Caco-2 (cell line): ENCODE measurements at regions not wholly inside any gene's neighbourhood (a gene's known extent, or its start where the extent isn't known, plus 50 kb on each side); places are given as distances from the start of the nearest gene placed in this dataset.
A peak's percentile ranks its signal among the peaks of the same experiment; 100 is the strongest.
"Not testable (repeated sequence)": the region's sequence is repeated elsewhere in the genome, so short reads cannot be mapped to it uniquely, and the experiment has no call there.

Source experiments
- BruUV-seq: library from RNA; stranded (reverse); fragments of 400-500 nt; replicated peaks from 2 replicates; lab custom pipeline; 2021; lab: Mats Ljungman, UMichigan
- CTCF ChIA-PET: fragments of 300-600 bp; sonication (Branson Sonifier 250); formaldehyde crosslinking; loops from one replicate; lab custom pipeline; 2022; ENCODE audit warnings: antibody characterized with exemption; lab: Charles Lee
- POLR2A ChIA-PET: fragments of 300-600 bp; sonication (Branson Sonifier 250); formaldehyde crosslinking; loops from one replicate; lab custom pipeline; 2022; ENCODE audit warnings: antibody characterized with exemption; lab: Charles Lee
- DNase-seq, 2 experiments: peaks; one replicate each; pipeline versions ENCODE4 v3.0.0 to v3.0.0-alpha.2; 2020 to 2022
- H3K27me3 ChIP-seq: replicated peaks from 2 replicates; pipeline ENCODE4 v1.6.0; 2011; ENCODE audit warnings: low read length; ENCODE audit not compliant: control insufficient read depth, insufficient read depth
- H3K36me3 ChIP-seq: 2 replicates; pipeline ENCODE4 v1.5.1; 2011; ENCODE audit warnings: low read length; ENCODE audit not compliant: control insufficient read depth, insufficient read depth
- H3K4me1 ChIP-seq: fragments of 250-450 bp; sonication (Bioruptor Pico); 2 replicates; pipeline ENCODE4 v1.5.1; 2020; ENCODE audit warnings: mild to moderate bottlenecking
- H3K4me3 ChIP-seq: 2 replicates; pipeline ENCODE4 v1.5.1; 2011; ENCODE audit warnings: low read depth, mild to moderate bottlenecking, control low read depth, low read length
- H3K9me3 ChIP-seq: fragments of 250-450 bp; sonication (Bioruptor Pico); 2 replicates; pipeline ENCODE4 v1.5.1; 2020; ENCODE audit warnings: mild to moderate bottlenecking, moderate library complexity
- H3K27ac Mint-ChIP-seq: one replicate; pipeline ENCODE4 v1.8.0; 2022; ENCODE audit warnings: mixed read lengths; ENCODE audit not compliant: unreplicated experiment
- H3K27me3 Mint-ChIP-seq: one replicate; pipeline ENCODE4 v1.8.0; 2022; ENCODE audit warnings: mixed read lengths; ENCODE audit not compliant: insufficient read depth, unreplicated experiment
- H3K36me3 Mint-ChIP-seq: one replicate; pipeline ENCODE4 v1.8.0; 2022; ENCODE audit warnings: mild to moderate bottlenecking, mixed read lengths; ENCODE audit not compliant: insufficient read depth, unreplicated experiment
- H3K4me1 Mint-ChIP-seq: one replicate; pipeline ENCODE4 v1.8.0; 2022; ENCODE audit warnings: low read depth, mixed read lengths; ENCODE audit not compliant: unreplicated experiment
- H3K4me3 Mint-ChIP-seq: one replicate; pipeline ENCODE4 v1.8.0; 2022; ENCODE audit warnings: mild to moderate bottlenecking, moderate library complexity, mixed read lengths; ENCODE audit not compliant: unreplicated experiment
- H3K9me3 Mint-ChIP-seq: one replicate; pipeline ENCODE4 v1.8.0; 2022; ENCODE audit warnings: mixed read lengths; ENCODE audit not compliant: unreplicated experiment
- intact Hi-C: fragments of 100-400 bp; cut with micrococcal nuclease; formaldehyde crosslinking; loops from one replicate; pipeline ENCODE4 v1.10.0; 2022; ENCODE audit not compliant: unreplicated experiment
- TF ChIP-seq, protein P1 (sequence below), 2 experiments: fragments of 200-600 bp in 1 of 2; IDR thresholded peaks; 1 replicate in 1 of 2; 2 replicates in 1 of 2; pipeline versions ENCODE4 v1.5.1 to v1.8.0; 2011 to 2022; ENCODE audit warnings: antibody characterized with exemption in 1 of 2, control low read depth in 1 of 2, inconsistent platforms in 1 of 2, low read depth in 1 of 2, low read length in 1 of 2, mild to moderate bottlenecking in 1 of 2, moderate library complexity in 1 of 2; ENCODE audit not compliant: insufficient read depth in 1 of 2, severe bottlenecking in 1 of 2, unreplicated experiment in 1 of 2

DNA sequence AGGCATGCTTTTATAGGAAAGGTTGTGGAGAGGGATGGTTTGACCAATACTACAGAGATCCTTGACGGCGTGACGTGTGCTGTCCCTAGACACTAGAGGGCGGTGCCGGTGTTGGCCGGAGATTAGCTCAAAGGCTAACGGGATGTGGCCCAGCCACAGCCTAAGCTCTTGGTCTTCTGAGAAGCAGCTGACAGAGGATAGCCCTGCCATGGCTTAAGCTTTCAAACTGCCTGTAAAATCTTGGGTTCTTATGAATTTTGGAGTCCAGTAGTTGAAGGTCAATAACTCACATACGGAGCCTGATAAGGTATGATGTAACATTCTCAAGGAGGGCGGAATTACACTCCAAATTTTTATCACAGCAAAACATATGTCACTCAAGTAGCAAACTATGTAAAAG is 515.7 kb upstream of the ATXN7L3B start:
- intact Hi-C loops, result loop anchor here (1.0 to 5.0 kb wide), 7 partner anchors 21 to 390 kb away; no protein-coding TSS in a partner anchor
- ChIA-PET CTCF (interaction anchor here (0.6 to 2.0 kb wide), 7 partner anchors 18 to 394 kb away, joined by 3 to 14 read pairs (median 5); no protein-coding TSS in a partner anchor), POLR2A (no interaction called here)
- H3K36me3 ChIP-seq, result no peaks in the 10 kb centered on the region
- Mint-ChIP-seq H3K4me1 (no peaks in the 10 kb centered on the region), H3K9me3 (no peaks in the 10 kb centered on the region), H3K27ac (no peak overlapping the region), H3K27me3 (no peaks in the 10 kb centered on the region), H3K36me3 (no peaks in the 10 kb centered on the region), H3K4me3 (no peak overlapping the region)
- no TSS peak for BruUV-seq
- no peak overlapping the region for H3K4me3 ChIP-seq
- peak; percentile 80 to 82 for DNase-seq
- 0 out of 2 replicates have a peak, but pooled peaks cover 3% of the 10 kb centered on the region for H3K4me1 ChIP-seq
- no peaks in the 10 kb centered on the region for H3K27me3 ChIP-seq
- TF ChIP-seq, protein P1, sequence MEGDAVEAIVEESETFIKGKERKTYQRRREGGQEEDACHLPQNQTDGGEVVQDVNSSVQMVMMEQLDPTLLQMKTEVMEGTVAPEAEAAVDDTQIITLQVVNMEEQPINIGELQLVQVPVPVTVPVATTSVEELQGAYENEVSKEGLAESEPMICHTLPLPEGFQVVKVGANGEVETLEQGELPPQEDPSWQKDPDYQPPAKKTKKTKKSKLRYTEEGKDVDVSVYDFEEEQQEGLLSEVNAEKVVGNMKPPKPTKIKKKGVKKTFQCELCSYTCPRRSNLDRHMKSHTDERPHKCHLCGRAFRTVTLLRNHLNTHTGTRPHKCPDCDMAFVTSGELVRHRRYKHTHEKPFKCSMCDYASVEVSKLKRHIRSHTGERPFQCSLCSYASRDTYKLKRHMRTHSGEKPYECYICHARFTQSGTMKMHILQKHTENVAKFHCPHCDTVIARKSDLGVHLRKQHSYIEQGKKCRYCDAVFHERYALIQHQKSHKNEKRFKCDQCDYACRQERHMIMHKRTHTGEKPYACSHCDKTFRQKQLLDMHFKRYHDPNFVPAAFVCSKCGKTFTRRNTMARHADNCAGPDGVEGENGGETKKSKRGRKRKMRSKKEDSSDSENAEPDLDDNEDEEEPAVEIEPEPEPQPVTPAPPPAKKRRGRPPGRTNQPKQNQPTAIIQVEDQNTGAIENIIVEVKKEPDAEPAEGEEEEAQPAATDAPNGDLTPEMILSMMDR (IDR thresholded peaks at IDR 0.05; ENCODE audit: insufficient read depth in 1 of 2, low read depth in 1 of 2, low read length in 1 of 2, severe bottlenecking in 1 of 2, unreplicated experiment in 1 of 2), result peak; percentile 79 to 93
- H3K9me3 ChIP-seq, result no peaks in the 10 kb centered on the region

DNA sequence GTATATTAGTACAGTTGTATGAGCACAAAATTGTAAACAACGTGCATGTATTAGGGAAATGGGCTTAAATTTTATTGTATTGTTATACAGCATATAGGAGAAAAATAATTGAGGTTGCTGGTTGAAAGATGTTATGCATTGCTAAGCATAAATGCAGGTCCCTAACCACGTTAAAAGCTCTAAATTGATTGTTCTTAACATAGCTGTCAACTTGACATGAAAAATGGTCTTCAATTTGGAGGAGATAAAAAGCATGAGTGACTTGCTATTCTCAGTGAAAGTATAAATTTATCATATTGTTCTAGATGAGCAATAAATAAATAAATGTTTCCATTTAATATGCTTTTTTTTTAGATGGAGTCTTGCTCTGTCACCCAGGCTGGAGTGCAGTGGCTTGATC is 506.6 kb upstream of the ATXN7L3B start:
- no TSS peak for BruUV-seq
- intact Hi-C loops, result no loop called here
- Mint-ChIP-seq H3K4me3 (no peak overlapping the region), H3K27me3 (no peaks in the 10 kb centered on the region), H3K4me1 (no peaks in the 10 kb centered on the region), H3K36me3 (no peaks in the 10 kb centered on the region), H3K27ac (no peak overlapping the region), H3K9me3 (no peaks in the 10 kb centered on the region)
- H3K27me3 ChIP-seq, result no peaks in the 10 kb centered on the region
- ChIA-PET CTCF (no interaction called here), POLR2A (no interaction called here)
- no peak overlapping the region for H3K4me3 ChIP-seq
- 0 out of 2 replicates have a peak, but pooled peaks cover 3% of the 10 kb centered on the region for H3K4me1 ChIP-seq
- TF ChIP-seq, protein P1 (IDR thresholded peaks at IDR 0.05; ENCODE audit: insufficient read depth in 1 of 2, low read depth in 1 of 2, low read length in 1 of 2, severe bottlenecking in 1 of 2, unreplicated experiment in 1 of 2), result no peak
- no peaks in the 10 kb centered on the region for H3K36me3 ChIP-seq
- DNase-seq, result no peak
- H3K9me3 ChIP-seq, result no peaks in the 10 kb centered on the region

- no peak for DNase-seq
- H3K4me1 ChIP-seq, result no peaks in the 10 kb centered on the region
- H3K4me3 ChIP-seq, result no peak overlapping the region
- H3K9me3 ChIP-seq, result no peaks in the 10 kb centered on the region
- BruUV-seq, result no TSS peak
- H3K4me1 Mint-ChIP-seq, result no peaks in the 10 kb centered on the region
- intact Hi-C loops, result no loop called here
- H3K27me3 ChIP-seq, result no peaks in the 10 kb centered on the region
- no peaks in the 10 kb centered on the region for H3K36me3 ChIP-seq
- H3K36me3 Mint-ChIP-seq, result no peaks in the 10 kb centered on the region
- H3K27me3 Mint-ChIP-seq, result no peaks in the 10 kb centered on the region
- TF ChIP-seq, protein P1 (IDR thresholded peaks at IDR 0.05; ENCODE audit: insufficient read depth in 1 of 2, low read depth in 1 of 2, low read length in 1 of 2, severe bottlenecking in 1 of 2, unreplicated experiment in 1 of 2), result no peak
- no peak overlapping the region for H3K4me3 Mint-ChIP-seq
- H3K9me3 Mint-ChIP-seq, result no peaks in the 10 kb centered on the region
- H3K27ac Mint-ChIP-seq, result no peak overlapping the region
- ChIA-PET POLR2A (no interaction called here), CTCF (no interaction called here)
Measured at GRCh38 chr12:74033531-74033930, 504.1 kb upstream of the ATXN7L3B start.

DNA sequence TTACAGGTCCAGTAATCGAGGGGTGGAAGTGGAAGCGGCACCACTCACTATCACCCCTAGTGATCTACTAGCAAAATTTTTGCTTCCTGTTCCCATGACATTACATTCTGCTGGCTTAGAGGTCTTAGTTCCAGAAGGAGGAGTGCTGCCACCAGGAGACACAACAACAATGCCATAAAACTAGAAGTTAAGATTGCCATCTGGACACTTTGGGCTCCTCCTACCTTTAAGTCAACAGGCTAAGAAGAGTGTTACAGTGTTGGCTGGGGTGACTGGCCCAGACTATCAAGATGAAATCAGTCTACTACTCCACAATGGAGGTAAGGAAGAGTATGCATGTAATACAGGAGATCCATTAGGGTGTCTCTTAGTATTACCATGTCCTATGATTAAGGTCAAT is 498.5 kb upstream of the ATXN7L3B start:
- Mint-ChIP-seq H3K9me3 (peaks cover 14% of the 10 kb centered on the region), H3K4me1 (peaks cover 33% of the 10 kb centered on the region), H3K36me3 (peaks cover 10% of the 10 kb centered on the region)
- DNase-seq, H3K27me3 ChIP-seq, CTCF ChIA-PET, H3K9me3 ChIP-seq, H3K36me3 ChIP-seq, BruUV-seq, H3K4me3 ChIP-seq, H3K27me3 Mint-ChIP-seq, H3K4me3 Mint-ChIP-seq, intact Hi-C loops, H3K27ac Mint-ChIP-seq, POLR2A ChIA-PET: not testable (repeated sequence)
- H3K4me1 ChIP-seq, result peaks cover 20% of the 10 kb centered on the region
